ENCODE measurements at regions not wholly inside any gene's neighbourhood (a gene's known extent, or its start where the extent isn't known, plus 50 kb on each side); places are given as distances from the start of the nearest gene placed in this dataset.

GRCh38 chr13:64033921-64034320 is 2618.3 kb upstream of the PCDH20 start:
- TF ChIP-seq GATA2 (IDR thresholded peaks at IDR 0.05; ENCODE audit: low read depth, low read length) (no peak), GATA3 (IDR thresholded peaks at IDR 0.05; ENCODE audit: low read depth, low read length) (no peak)
